GM12892 (cell line): ENCODE measurements at regions not wholly inside any gene's neighbourhood (a gene's known extent, or its start where the extent isn't known, plus 50 kb on each side); places are given as distances from the start of the nearest gene placed in this dataset.

Experiments
- POLR2A ChIP-seq: IDR thresholded peaks from 2 replicates; pipeline ENCODE4 v1.6.1; 2011; ENCODE audit warnings: low read depth, low read length, control low read depth
- POLR2AphosphoS5 ChIP-seq: IDR thresholded peaks from 2 replicates; pipeline ENCODE4 v1.6.1; 2011; ENCODE audit warnings: low read depth, low read length, control low read depth
- TAF1 ChIP-seq: IDR thresholded peaks from 2 replicates; pipeline ENCODE4 v1.6.1; 2011; ENCODE audit warnings: low read depth, mild to moderate bottlenecking, control low read depth, low read length, borderline replicate concordance

GRCh38 chr2:203586696-203587095 is 51.6 kb upstream of the RAPH1 start:
- no peak for TF ChIP-seq POLR2AphosphoS5
- TF ChIP-seq POLR2A = no peak
- TF ChIP-seq TAF1 = no peak
